ENCODE measurements at regions not wholly inside any gene's neighbourhood (a gene's known extent, or its start where the extent isn't known, plus 50 kb on each side); places are given as distances from the start of the nearest gene placed in this dataset.

DNA sequence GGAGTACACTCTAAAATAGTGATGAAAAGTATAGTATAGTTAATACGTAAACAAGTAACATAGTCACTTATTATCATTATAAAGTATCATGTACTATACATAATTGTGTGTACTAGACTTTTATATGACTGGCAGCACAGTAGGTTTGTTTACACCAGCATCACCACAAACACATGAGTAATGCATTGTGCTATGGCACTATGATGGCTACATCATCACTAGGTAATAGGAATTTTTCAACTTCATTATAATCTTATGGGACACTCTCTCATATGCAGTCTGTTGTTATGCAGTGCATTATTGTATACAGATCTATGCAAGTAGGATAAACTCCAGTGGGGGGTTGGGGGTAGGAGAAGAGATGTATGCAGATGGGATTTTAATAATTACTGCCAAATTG lies 52.7 kb upstream of the ELL2 start:
- WGBS (ENCODE audit: insufficient coverage, insufficient replicate concordance, low lambda C conversion rate, missing lambda C conversion rate) = 85% methylated on average over 1 of the region's 1 CpG
- no peaks in the 10 kb centered on the region for H3K79me2 ChIP-seq (ENCODE audit: control insufficient read depth, insufficient read depth, low read length)
- no peak for TF ChIP-seq USF2 (IDR thresholded peaks at IDR 0.05; ENCODE audit: borderline replicate concordance, low read depth, low read length)
- no peak for TF ChIP-seq ZNF207 (IDR thresholded peaks at IDR 0.05; ENCODE audit: borderline replicate concordance)
- no peak for TF ChIP-seq ZBTB40 (IDR thresholded peaks at IDR 0.05; ENCODE audit: borderline replicate concordance)
- TF ChIP-seq PAX5 (IDR thresholded peaks at IDR 0.05; ENCODE audit: borderline replicate concordance, low read depth, low read length) = no peak
- intact Hi-C loops (cut with micrococcal nuclease; ENCODE audit: unreplicated experiment) = no loop called here
- H3K27me3 ChIP-seq (replicated peaks in 1 of 2; ENCODE audit: control insufficient read depth in 2 of 2, insufficient read depth in 2 of 2, low read length in 1 of 2) = no peaks in the 10 kb centered on the region
- no TSS peak for BruUV-seq (replicated peaks)
- H3K36me3 ChIP-seq (ENCODE audit: control insufficient read depth in 2 of 2, insufficient read depth in 2 of 2, low read length in 1 of 2) = no peaks in the 10 kb centered on the region
- no peak overlapping the region for H3K27ac ChIP-seq (ENCODE audit: control insufficient read depth, insufficient read depth)
- no peak overlapping the region for H2AFZ ChIP-seq (ENCODE audit: control insufficient read depth, low read depth, low read length)
- H3K4me1 ChIP-seq (ENCODE audit: control insufficient read depth, insufficient read depth, low read length) = no peaks in the 10 kb centered on the region
- H3K4me3 ChIP-seq = no peak overlapping the region
- in situ Hi-C loops (cut with MboI) = no loop called here
- ChIA-PET SMC1A (ENCODE audit: uncharacterized antibody, unreplicated experiment) (interaction anchor here (0.8 to 2.1 kb wide), 4 partner anchors 10 to 425 kb away, joined by 3 to 6 read pairs (median 4); no protein-coding TSS in a partner anchor), RAD21 (ENCODE audit: unreplicated experiment) (no interaction called here), CTCF (no interaction called here), POLR2A (no interaction called here)
- no peak overlapping the region for H3K4me2 ChIP-seq (ENCODE audit: control insufficient read depth, insufficient read depth)
- H3K9ac ChIP-seq (ENCODE audit: control insufficient read depth, insufficient read depth, low read length) = no peak overlapping the region
- FAIRE-seq (no peak), ATAC-seq (no peak), DNase-seq (ENCODE audit: low read depth, low spot score) (no peak)
- H3K9me3 ChIP-seq (replicated peaks; ENCODE audit: control insufficient read depth, insufficient read depth, low read length) = no peaks in the 10 kb centered on the region; the same call in 2 of the 3 replicates
- no peaks in the 10 kb centered on the region for H4K20me1 ChIP-seq (ENCODE audit: control insufficient read depth, insufficient read depth)
